ENCODE measurements at regions not wholly inside any gene's neighbourhood (a gene's known extent, or its start where the extent isn't known, plus 50 kb on each side); places are given as distances from the start of the nearest gene placed in this dataset.
A peak's percentile ranks its signal among the peaks of the same experiment; 100 is the strongest.

DNA sequence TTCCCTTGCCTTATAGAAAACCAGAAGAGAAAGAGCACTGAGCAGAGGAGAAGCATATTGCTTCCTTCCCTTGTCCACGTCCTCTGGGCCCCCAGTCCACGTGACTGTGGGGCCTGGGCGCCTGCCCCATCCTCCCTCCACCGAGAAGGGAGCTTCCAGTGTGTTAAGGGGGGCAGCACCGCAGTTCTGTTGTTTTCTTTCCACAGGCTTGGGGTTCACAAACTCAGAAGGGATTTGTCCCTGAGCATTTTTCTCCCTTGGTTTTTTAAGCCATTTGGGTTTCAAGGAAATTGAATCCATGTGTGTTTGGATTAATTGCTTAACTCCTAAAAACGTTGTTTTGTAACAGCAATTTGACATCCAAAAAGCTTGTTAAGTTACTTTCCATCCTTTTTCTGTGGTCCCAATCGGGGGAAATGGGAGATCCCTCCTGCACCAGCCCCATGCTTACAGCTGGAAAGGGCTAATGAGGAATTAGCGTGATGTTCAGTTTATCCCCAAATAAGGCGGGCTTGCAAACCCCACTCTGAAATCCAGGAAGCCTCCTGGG is 347.5 kb upstream of the TNRC6C start:
- WGBS, 2 donors: 80 to 83% methylated on average over 9 of the region's 9 CpGs
- H3K9me3 ChIP-seq (ENCODE audit: control insufficient read depth, low read length): no peaks in the 10 kb centered on the region
- peak; percentile 44 to 56 for DNase-seq
- H3K27me3 ChIP-seq (ENCODE audit: control insufficient read depth in 1 of 2, insufficient read depth in 2 of 2, low read length in 1 of 2): no peaks in the 10 kb centered on the region
- H3K4me1 ChIP-seq (ENCODE audit: control insufficient read depth in 1 of 2, insufficient read depth in 2 of 2, low read length in 2 of 2): no peaks in the 10 kb centered on the region
- peak; percentile 58 for ATAC-seq (ENCODE audit: low FRiP score)
- intact Hi-C loops (cut with DNase I): no loop called here
- H3K27ac ChIP-seq (ENCODE audit: low read depth in 1 of 2, low read length in 2 of 2): no peak overlapping the region
- no peak overlapping the region for H3K4me3 ChIP-seq (ENCODE audit: low read length in 2 of 2)
- H3K36me3 ChIP-seq (ENCODE audit: control insufficient read depth in 1 of 2, insufficient read depth in 2 of 2, low read length in 1 of 2): no peaks in the 10 kb centered on the region

- H3K4me1 ChIP-seq (ENCODE audit: control insufficient read depth in 1 of 2, insufficient read depth in 2 of 2, low read length in 2 of 2): no peaks in the 10 kb centered on the region
- DNase-seq (peak; percentile 3 to 59), ATAC-seq (ENCODE audit: low FRiP score) (no peak)
- WGBS, 2 donors: 94 to 95% methylated on average over 16 of the region's 16 CpGs
- H3K27me3 ChIP-seq (ENCODE audit: control insufficient read depth in 1 of 2, insufficient read depth in 2 of 2, low read length in 1 of 2): no peaks in the 10 kb centered on the region
- intact Hi-C loops (cut with DNase I): no loop called here
- H3K36me3 ChIP-seq (ENCODE audit: control insufficient read depth in 1 of 2, insufficient read depth in 2 of 2, low read length in 1 of 2): no peaks in the 10 kb centered on the region
- H3K4me3 ChIP-seq (ENCODE audit: low read length in 2 of 2): no peak overlapping the region
- no peaks in the 10 kb centered on the region for H3K9me3 ChIP-seq (ENCODE audit: control insufficient read depth, low read length)
- H3K27ac ChIP-seq (ENCODE audit: low read depth in 1 of 2, low read length in 2 of 2): no peak overlapping the region
Measured at GRCh38 chr17:77611791-77612502, 346.6 kb upstream of the TNRC6C start.

DNA sequence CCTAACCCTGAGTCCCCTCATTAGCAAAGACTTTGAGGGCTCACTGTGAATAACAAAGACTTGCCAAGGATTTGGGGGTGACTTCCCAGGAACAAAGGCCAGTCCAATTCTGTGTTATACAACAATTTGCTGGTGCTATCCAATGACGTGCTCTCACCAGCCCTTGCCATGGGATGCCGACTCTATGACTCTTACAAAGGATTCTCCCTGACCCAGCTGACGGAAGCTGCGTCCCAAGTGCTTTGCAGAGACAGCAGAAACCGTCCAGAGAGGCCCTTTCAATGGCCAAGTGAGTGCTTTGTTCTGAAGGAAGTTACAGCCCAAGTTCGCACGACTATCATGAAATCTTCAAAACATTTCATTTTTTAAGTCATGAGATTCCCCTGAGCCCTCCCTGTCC is 345.3 kb upstream of the TNRC6C start:
- peak; percentile 43 to 54 for DNase-seq
- no peaks in the 10 kb centered on the region for H3K27me3 ChIP-seq (ENCODE audit: control insufficient read depth in 1 of 2, insufficient read depth in 2 of 2, low read length in 1 of 2)
- 91% methylated on average over 7 of the region's 7 CpGs for WGBS, 2 donors
- no peak for ATAC-seq (ENCODE audit: low FRiP score)
- H3K27ac ChIP-seq (ENCODE audit: low read depth in 1 of 2, low read length in 2 of 2): no peak overlapping the region
- intact Hi-C loops (cut with DNase I): no loop called here
- no peaks in the 10 kb centered on the region for H3K36me3 ChIP-seq (ENCODE audit: control insufficient read depth in 1 of 2, insufficient read depth in 2 of 2, low read length in 1 of 2)
- no peak overlapping the region for H3K4me3 ChIP-seq (ENCODE audit: low read length in 2 of 2)
- no peaks in the 10 kb centered on the region for H3K4me1 ChIP-seq (ENCODE audit: control insufficient read depth in 1 of 2, insufficient read depth in 2 of 2, low read length in 2 of 2)
- H3K9me3 ChIP-seq (ENCODE audit: control insufficient read depth, low read length): no peaks in the 10 kb centered on the region

GRCh38 chr17:77613627-77614026 is 344.9 kb upstream of the TNRC6C start:
- no peaks in the 10 kb centered on the region for H3K27me3 ChIP-seq (ENCODE audit: control insufficient read depth in 1 of 2, insufficient read depth in 2 of 2, low read length in 1 of 2)
- no peaks in the 10 kb centered on the region for H3K36me3 ChIP-seq (ENCODE audit: control insufficient read depth in 1 of 2, insufficient read depth in 2 of 2, low read length in 1 of 2)
- no peaks in the 10 kb centered on the region for H3K9me3 ChIP-seq (ENCODE audit: control insufficient read depth, low read length)
- no peak overlapping the region for H3K4me3 ChIP-seq (ENCODE audit: low read length in 2 of 2)
- intact Hi-C loops (cut with DNase I): no loop called here
- no peak overlapping the region for H3K27ac ChIP-seq (ENCODE audit: low read depth in 1 of 2, low read length in 2 of 2)
- 95 to 97% methylated on average over 8 of the region's 8 CpGs for WGBS, 2 donors
- DNase-seq (peak; percentile 25 to 27), ATAC-seq (ENCODE audit: low FRiP score) (no peak)
- H3K4me1 ChIP-seq (ENCODE audit: control insufficient read depth in 1 of 2, insufficient read depth in 2 of 2, low read length in 2 of 2): no peaks in the 10 kb centered on the region

- no peaks in the 10 kb centered on the region for H3K9me3 ChIP-seq (ENCODE audit: control insufficient read depth, low read length)
- no peak overlapping the region for H3K27ac ChIP-seq (ENCODE audit: low read depth in 1 of 2, low read length in 2 of 2)
- intact Hi-C loops (cut with DNase I): no loop called here
- no peaks in the 10 kb centered on the region for H3K27me3 ChIP-seq (ENCODE audit: control insufficient read depth in 1 of 2, insufficient read depth in 2 of 2, low read length in 1 of 2)
- no peaks in the 10 kb centered on the region for H3K4me1 ChIP-seq (ENCODE audit: control insufficient read depth in 1 of 2, insufficient read depth in 2 of 2, low read length in 2 of 2)
- ATAC-seq (ENCODE audit: low FRiP score) (no peak), DNase-seq (peak; percentile 3 to 21)
- WGBS, 2 donors: 6 to 7% methylated on average over 4 of the region's 4 CpGs
- H3K4me3 ChIP-seq (ENCODE audit: low read length in 2 of 2): no peak overlapping the region
- no peaks in the 10 kb centered on the region for H3K36me3 ChIP-seq (ENCODE audit: control insufficient read depth in 1 of 2, insufficient read depth in 2 of 2, low read length in 1 of 2)
Measured at GRCh38 chr17:77615703-77616253, 342.7 kb upstream of the TNRC6C start.

GRCh38 chr17:77616254-77616731 is 342.2 kb upstream of the TNRC6C start:
- Histone ChIP-seq H3K27me3 (ENCODE audit: control insufficient read depth in 1 of 2, insufficient read depth in 2 of 2, low read length in 1 of 2) (no peaks in the 10 kb centered on the region), H3K4me3 (ENCODE audit: low read length in 2 of 2) (no peak overlapping the region), H3K36me3 (ENCODE audit: control insufficient read depth in 1 of 2, insufficient read depth in 2 of 2, low read length in 1 of 2) (no peaks in the 10 kb centered on the region), H3K27ac (ENCODE audit: low read depth in 1 of 2, low read length in 2 of 2) (no peak overlapping the region), H3K4me1 (ENCODE audit: control insufficient read depth in 1 of 2, insufficient read depth in 2 of 2, low read length in 2 of 2) (no peaks in the 10 kb centered on the region), H3K9me3 (ENCODE audit: control insufficient read depth, low read length) (no peaks in the 10 kb centered on the region)
- ATAC-seq (ENCODE audit: low FRiP score) (no peak), DNase-seq (peak; percentile 18 to 23)
- intact Hi-C loops (cut with DNase I): no loop called here
- 36 to 45% methylated on average over 3 of the region's 3 CpGs for WGBS, 2 donors

- ATAC-seq (ENCODE audit: low FRiP score): no peak
- no peaks in the 10 kb centered on the region for H3K27me3 ChIP-seq (ENCODE audit: control insufficient read depth in 1 of 2, insufficient read depth in 2 of 2, low read length in 1 of 2)
- no peaks in the 10 kb centered on the region for H3K36me3 ChIP-seq (ENCODE audit: control insufficient read depth in 1 of 2, insufficient read depth in 2 of 2, low read length in 1 of 2)
- 93% methylated on average over 8 of the region's 8 CpGs for WGBS, 2 donors
- intact Hi-C loops (cut with DNase I): no loop called here
- no peaks in the 10 kb centered on the region for H3K4me1 ChIP-seq (ENCODE audit: control insufficient read depth in 1 of 2, insufficient read depth in 2 of 2, low read length in 2 of 2)
- no peak overlapping the region for H3K27ac ChIP-seq (ENCODE audit: low read depth in 1 of 2, low read length in 2 of 2)
- H3K9me3 ChIP-seq (ENCODE audit: control insufficient read depth, low read length): no peaks in the 10 kb centered on the region
- peak in 1 of 2 donors; percentile 3 for DNase-seq
- no peak overlapping the region for H3K4me3 ChIP-seq (ENCODE audit: low read length in 2 of 2)
Measured at GRCh38 chr17:77617516-77617915, 341.0 kb upstream of the TNRC6C start.

DNA sequence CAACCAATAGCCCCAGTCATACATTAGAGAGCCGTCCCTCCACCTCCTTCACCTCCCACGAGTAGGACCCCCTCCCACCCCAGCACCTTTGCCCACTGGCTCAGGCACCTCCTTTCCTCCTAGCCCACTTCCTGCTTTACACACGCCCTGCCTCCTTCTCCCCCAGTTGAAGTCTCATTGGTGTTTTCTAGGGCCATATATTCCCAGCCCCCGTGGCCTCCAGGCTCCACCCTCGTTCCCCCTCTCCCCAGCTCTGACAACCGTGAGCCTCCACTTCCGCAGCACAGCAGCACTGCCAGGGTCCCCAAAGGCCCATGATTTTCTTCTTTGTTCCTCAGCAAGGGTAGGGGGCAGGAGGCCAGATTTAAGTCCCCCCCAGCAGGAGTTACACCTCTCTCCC is 340.3 kb upstream of the TNRC6C start:
- Histone ChIP-seq H3K4me1 (ENCODE audit: control insufficient read depth in 1 of 2, insufficient read depth in 2 of 2, low read length in 2 of 2) (no peaks in the 10 kb centered on the region), H3K27ac (ENCODE audit: low read depth in 1 of 2, low read length in 2 of 2) (no peak overlapping the region), H3K27me3 (ENCODE audit: control insufficient read depth in 1 of 2, insufficient read depth in 2 of 2, low read length in 1 of 2) (no peaks in the 10 kb centered on the region), H3K9me3 (ENCODE audit: control insufficient read depth, low read length) (no peaks in the 10 kb centered on the region), H3K4me3 (ENCODE audit: low read length in 2 of 2) (no peak overlapping the region), H3K36me3 (ENCODE audit: control insufficient read depth in 1 of 2, insufficient read depth in 2 of 2, low read length in 1 of 2) (no peaks in the 10 kb centered on the region)
- intact Hi-C loops (cut with DNase I): no loop called here
- peak; percentile 38 to 58 for DNase-seq
- WGBS, 2 donors: 87 to 91% methylated on average over 7 of the region's 7 CpGs
- ATAC-seq (ENCODE audit: low FRiP score): no peak

DNA sequence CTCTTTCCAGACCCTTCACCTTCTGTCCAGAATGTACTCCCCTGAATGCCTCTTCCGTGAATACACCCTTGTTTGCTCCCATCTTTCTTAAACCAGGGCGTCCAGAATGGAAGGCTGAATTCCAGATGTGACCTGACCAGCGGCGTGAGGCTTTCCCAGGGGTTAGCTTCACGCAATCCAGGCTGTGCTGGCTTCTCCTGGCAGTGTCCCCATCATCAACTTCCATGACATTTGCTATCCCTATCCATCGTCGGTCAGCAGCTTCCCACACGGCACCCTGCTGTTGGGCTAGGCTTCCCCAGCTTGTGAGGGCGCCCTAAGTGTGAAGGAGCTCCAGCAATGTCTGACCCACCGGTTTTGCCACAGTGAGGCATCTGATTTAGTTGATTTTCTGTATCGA is 339.8 kb upstream of the TNRC6C start:
- Histone ChIP-seq H3K27me3 (ENCODE audit: control insufficient read depth in 1 of 2, insufficient read depth in 2 of 2, low read length in 1 of 2) (no peaks in the 10 kb centered on the region), H3K9me3 (ENCODE audit: control insufficient read depth, low read length) (no peaks in the 10 kb centered on the region), H3K27ac (ENCODE audit: low read depth in 1 of 2, low read length in 2 of 2) (no peak overlapping the region), H3K4me1 (ENCODE audit: control insufficient read depth in 1 of 2, insufficient read depth in 2 of 2, low read length in 2 of 2) (no peaks in the 10 kb centered on the region), H3K36me3 (ENCODE audit: control insufficient read depth in 1 of 2, insufficient read depth in 2 of 2, low read length in 1 of 2) (no peaks in the 10 kb centered on the region), H3K4me3 (ENCODE audit: low read length in 2 of 2) (no peak overlapping the region)
- 97% methylated on average over 11 of the region's 11 CpGs for WGBS, 2 donors
- DNase-seq (peak in 1 of 2 donors; percentile 51), ATAC-seq (ENCODE audit: low FRiP score) (no peak)
- intact Hi-C loops (cut with DNase I): no loop called here
